Kidney (tissue), 13 donors: ENCODE measurements at regions not wholly inside any gene's neighbourhood (a gene's known extent, or its start where the extent isn't known, plus 50 kb on each side); places are given as distances from the start of the nearest gene placed in this dataset.
"Not testable (repeated sequence)": the region's sequence is repeated elsewhere in the genome, so short reads cannot be mapped to it uniquely, and the experiment has no call there.

Experiments used
- DNase-seq, 5 donors: peaks; one replicate each; pipeline ENCODE4 v3.0.0-alpha.2; 2013 to 2020
- FAIRE-seq: peaks from 2 replicates; lab custom pipeline; 2012; peaks lifted over from hg19 to GRCh38; lab: Jason Lieb, UNC
- H3K27ac ChIP-seq, 2 donors: one replicate each; pipeline ENCODE4 v1.7.0; 2013; ENCODE audit warnings: low read depth in 2 of 2, low read length in 2 of 2, inconsistent platforms in 1 of 2
- H3K27me3 ChIP-seq: one replicate; pipeline ENCODE4 v1.7.1; 2013; ENCODE audit warnings: low read length, inconsistent platforms; ENCODE audit not compliant: control insufficient read depth, insufficient read depth
- H3K36me3 ChIP-seq, 3 donors: one replicate each; pipeline versions ENCODE4 v1.7.0 to v1.7.1; 2013; ENCODE audit warnings: low read length in 3 of 3, control low read depth in 1 of 3, inconsistent platforms in 1 of 3; ENCODE audit not compliant: insufficient read depth in 3 of 3, control insufficient read depth in 2 of 3
- H3K4me1 ChIP-seq, 3 donors: one replicate each; pipeline versions ENCODE4 v1.7.0 to v1.7.1; 2013; ENCODE audit warnings: low read length in 3 of 3, inconsistent platforms in 1 of 3, low read depth in 1 of 3; ENCODE audit not compliant: control insufficient read depth in 2 of 3, insufficient read depth in 2 of 3
- H3K4me3 ChIP-seq, 3 donors: one replicate each; pipeline versions ENCODE4 v1.7.0 to v1.8.1; 2013; ENCODE audit warnings: low read length in 3 of 3, control low read depth in 1 of 3, inconsistent platforms in 1 of 3
- H3K9ac ChIP-seq, 3 donors: one replicate each; pipeline versions ENCODE4 v1.7.0 to v1.7.1; 2013; ENCODE audit warnings: low read length in 3 of 3, control low read depth in 1 of 3, inconsistent platforms in 1 of 3
- H3K9me3 ChIP-seq, 3 donors: one replicate each; pipeline versions ENCODE4 v1.7.0 to v1.7.1; 2013; ENCODE audit warnings: low read length in 3 of 3, control low read depth in 1 of 3, inconsistent platforms in 1 of 3; ENCODE audit not compliant: control insufficient read depth in 2 of 3, insufficient read depth in 1 of 3
- CTCF ChIP-seq: IDR thresholded peaks from 3 replicates; pipeline ENCODE4 v1.5.1; 2012; ENCODE audit warnings: mild to moderate bottlenecking, moderate library complexity, borderline replicate concordance; ENCODE audit not compliant: insufficient read depth; ENCODE audit errors: extremely low read depth
- intact Hi-C: fragments of 100-400 bp; cut with DNase I; formaldehyde crosslinking; loops from one replicate; pipeline ENCODE4 v1.11.1; 2022
- donor health status: control.
- donor health status: control.
- donor health status: control.
- donor health status: control.
- donor health status: control.
- donor health status: DM: yes; HTN: yes; CAD: no.
- donor health status: Normal renal cell carcinoma (clear cell type).

GRCh38 chr6:6080975-6081374, 74.2 kb upstream of the NRN1 start:
- H3K9ac ChIP-seq, result no peak overlapping the region
- intact Hi-C loops, result no loop called here

GRCh38 chr6:6074190-6074589, 67.5 kb upstream of the NRN1 start:
- Histone ChIP-seq H3K9me3 (no peaks in the 10 kb centered on the region), H3K9ac (no peak overlapping the region), H3K27ac (no peak overlapping the region), H3K4me3 (no peak overlapping the region), H3K36me3 (no peaks in the 10 kb centered on the region), H3K27me3 (no peaks in the 10 kb centered on the region), H3K4me1 (no peaks in the 10 kb centered on the region)
- intact Hi-C loops, result no loop called here
- DNase-seq, result no peak
- no peak for TF ChIP-seq CTCF
- FAIRE-seq, result no peak

More at GRCh38 chr6:6080975-6081374, 74.2 kb upstream of the NRN1 start:
- DNase-seq (no peak), FAIRE-seq (no peak)
- H3K4me3 ChIP-seq, result no peak overlapping the region
- H3K9me3 ChIP-seq, result peaks cover 0 to 10% (median 0%) of the 10 kb centered on the region in 3 donors
- TF ChIP-seq CTCF, result no peak
- H3K27me3 ChIP-seq, result no peaks in the 10 kb centered on the region
- H3K36me3 ChIP-seq, result no peaks in the 10 kb centered on the region
- H3K27ac ChIP-seq, result no peak overlapping the region
- H3K4me1 ChIP-seq, result no peaks in the 10 kb centered on the region

GRCh38 chr6:6068157-6068556, 61.4 kb upstream of the NRN1 start:
- H3K27me3 ChIP-seq, intact Hi-C loops, H3K4me3 ChIP-seq: not testable (repeated sequence)

GRCh38 chr6:6058054-6058444, 51.3 kb upstream of the NRN1 start:
- no peak for TF ChIP-seq CTCF
- H3K4me3 ChIP-seq, result no peak overlapping the region
- no peaks in the 10 kb centered on the region for H3K4me1 ChIP-seq
- intact Hi-C loops, result no loop called here
- FAIRE-seq, result no peak
- no peaks in the 10 kb centered on the region for H3K27me3 ChIP-seq
- H3K27ac ChIP-seq, result no peak overlapping the region
- peak in 1 of 5 donors; percentile 51 for DNase-seq
- peaks cover 0 to 5% (median 0%) of the 10 kb centered on the region in 3 donors for H3K9me3 ChIP-seq
- no peak overlapping the region for H3K9ac ChIP-seq
- no peaks in the 10 kb centered on the region for H3K36me3 ChIP-seq

More at GRCh38 chr6:6068157-6068556, 61.4 kb upstream of the NRN1 start:
- H3K36me3 ChIP-seq, DNase-seq, H3K9ac ChIP-seq, FAIRE-seq, H3K4me1 ChIP-seq, H3K27ac ChIP-seq: not testable (repeated sequence)
- peaks cover 0 to 10% (median 0%) of the 10 kb centered on the region in 3 donors for H3K9me3 ChIP-seq
